ENCODE measurements at regions not wholly inside any gene's neighbourhood (a gene's known extent, or its start where the extent isn't known, plus 50 kb on each side); places are given as distances from the start of the nearest gene placed in this dataset.

DNA sequence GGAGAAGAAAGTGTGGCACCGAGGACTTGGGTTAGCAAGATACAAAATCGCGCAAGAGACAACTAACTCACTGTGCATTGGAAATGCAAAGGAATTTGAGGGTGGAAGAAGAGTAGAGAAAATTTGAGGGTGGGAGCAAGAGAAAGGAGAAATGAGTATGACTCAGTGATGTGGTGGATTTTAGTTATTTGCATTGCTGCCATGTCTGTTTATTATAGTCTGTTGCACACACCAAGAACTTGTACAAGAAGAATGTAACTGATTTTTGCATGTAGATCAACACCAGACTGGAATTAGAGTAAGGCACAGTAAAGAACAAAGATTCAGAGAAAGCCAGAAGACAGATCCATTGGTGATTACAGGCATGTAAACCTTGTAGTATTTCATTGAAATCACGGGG is 71.6 kb upstream of the SMIM36 start:
- Mint-ChIP-seq H3K27ac (no peak overlapping the region), H3K4me3 (no peak overlapping the region), H3K9me3 (peaks cover 0 to 2% of the 10 kb centered on the region in 2 donors), H3K36me3 (no peaks in the 10 kb centered on the region), H3K4me1 (no peaks in the 10 kb centered on the region), H3K27me3 (ENCODE audit: low read depth in 2 of 2) (peaks cover 1 to 10% of the 10 kb centered on the region in 2 donors)
- intact Hi-C loops (cut with micrococcal nuclease), result no loop called here
- ATAC-seq (no peak), DNase-seq (no peak)
- Histone ChIP-seq H3K9me3 (ENCODE audit: control insufficient read depth, insufficient read depth, low read length) (no peaks in the 10 kb centered on the region), H3K27me3 (ENCODE audit: control insufficient read depth, insufficient read depth, low read length) (no peaks in the 10 kb centered on the region), H3K4me3 (ENCODE audit: low read length) (no peak overlapping the region), H3K4me1 (ENCODE audit: control insufficient read depth, insufficient read depth, low read length) (no peaks in the 10 kb centered on the region), H3K36me3 (ENCODE audit: control insufficient read depth, insufficient read depth, low read length) (no peaks in the 10 kb centered on the region), H3K27ac (ENCODE audit: low read length) (no peak overlapping the region)
- 91% methylated on average over 4 of the region's 4 CpGs for WGBS (ENCODE audit: insufficient coverage)
- TF ChIP-seq, protein P1, sequence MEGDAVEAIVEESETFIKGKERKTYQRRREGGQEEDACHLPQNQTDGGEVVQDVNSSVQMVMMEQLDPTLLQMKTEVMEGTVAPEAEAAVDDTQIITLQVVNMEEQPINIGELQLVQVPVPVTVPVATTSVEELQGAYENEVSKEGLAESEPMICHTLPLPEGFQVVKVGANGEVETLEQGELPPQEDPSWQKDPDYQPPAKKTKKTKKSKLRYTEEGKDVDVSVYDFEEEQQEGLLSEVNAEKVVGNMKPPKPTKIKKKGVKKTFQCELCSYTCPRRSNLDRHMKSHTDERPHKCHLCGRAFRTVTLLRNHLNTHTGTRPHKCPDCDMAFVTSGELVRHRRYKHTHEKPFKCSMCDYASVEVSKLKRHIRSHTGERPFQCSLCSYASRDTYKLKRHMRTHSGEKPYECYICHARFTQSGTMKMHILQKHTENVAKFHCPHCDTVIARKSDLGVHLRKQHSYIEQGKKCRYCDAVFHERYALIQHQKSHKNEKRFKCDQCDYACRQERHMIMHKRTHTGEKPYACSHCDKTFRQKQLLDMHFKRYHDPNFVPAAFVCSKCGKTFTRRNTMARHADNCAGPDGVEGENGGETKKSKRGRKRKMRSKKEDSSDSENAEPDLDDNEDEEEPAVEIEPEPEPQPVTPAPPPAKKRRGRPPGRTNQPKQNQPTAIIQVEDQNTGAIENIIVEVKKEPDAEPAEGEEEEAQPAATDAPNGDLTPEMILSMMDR (IDR thresholded peaks at IDR 0.05), result no peak

DNA sequence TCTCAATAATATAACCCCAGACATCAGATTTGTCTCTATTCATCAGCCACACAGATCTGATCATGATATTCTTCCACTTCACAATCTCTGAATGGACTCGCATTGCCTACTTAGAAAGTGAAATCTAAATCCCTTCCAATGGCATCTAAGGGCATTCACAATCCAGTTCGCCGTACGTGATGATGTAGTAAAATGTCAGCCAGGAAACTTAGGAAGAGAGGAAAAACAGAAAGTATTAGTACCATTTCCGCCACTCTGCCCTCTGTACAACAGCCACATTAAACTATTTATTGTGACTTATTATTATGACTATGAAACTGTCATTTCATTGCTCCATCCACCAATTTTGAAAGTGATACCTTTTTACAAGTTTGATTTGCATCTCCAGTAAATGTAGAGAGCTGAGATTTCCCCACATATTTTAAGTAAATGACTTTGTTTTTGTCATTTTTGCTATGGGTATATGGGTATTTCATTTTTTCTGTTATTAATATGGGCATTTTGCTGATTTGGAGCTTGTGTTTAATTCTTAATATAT is 69.4 kb upstream of the SMIM36 start:
- H3K4me3 ChIP-seq (ENCODE audit: low read length), result no peak overlapping the region
- H3K27me3 Mint-ChIP-seq (ENCODE audit: low read depth in 2 of 2), result peaks cover 0 to 10% of the 10 kb centered on the region in 2 donors
- TF ChIP-seq, protein P1 (IDR thresholded peaks at IDR 0.05), result no peak

DNA sequence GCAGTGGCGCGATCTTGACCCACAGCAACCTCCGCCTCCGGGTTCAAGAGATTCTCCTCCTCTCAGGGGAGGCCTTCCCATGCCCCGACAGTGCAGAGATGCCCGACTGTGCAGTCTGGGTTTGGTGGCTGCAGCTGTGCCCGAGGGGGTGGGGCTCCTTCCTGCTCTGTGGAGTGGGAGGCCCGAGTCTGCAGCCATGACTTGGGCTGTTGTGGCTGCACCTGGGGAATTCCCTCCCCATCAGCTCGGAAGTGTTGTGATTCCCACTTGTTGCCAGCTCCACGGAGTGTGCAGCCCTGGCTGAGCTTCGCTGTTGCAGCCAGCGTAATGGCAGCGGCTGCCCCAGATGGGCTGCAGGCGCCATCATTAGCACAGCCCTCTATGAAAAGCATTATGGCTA is 66.4 kb upstream of the SMIM36 start:
- Histone ChIP-seq H3K27me3 (ENCODE audit: control insufficient read depth, insufficient read depth, low read length) (no peaks in the 10 kb centered on the region), H3K4me3 (ENCODE audit: low read length) (peak overlapping the region; percentile 23), H3K4me1 (ENCODE audit: control insufficient read depth, insufficient read depth, low read length) (peaks cover 10% of the 10 kb centered on the region), H3K27ac (ENCODE audit: low read length) (peak overlapping the region; percentile 21), H3K36me3 (ENCODE audit: control insufficient read depth, insufficient read depth, low read length) (no peaks in the 10 kb centered on the region), H3K9me3 (ENCODE audit: control insufficient read depth, insufficient read depth, low read length) (no peaks in the 10 kb centered on the region)
- H3K4me3 Mint-ChIP-seq, result no peak overlapping the region
- intact Hi-C loops (cut with micrococcal nuclease), result no loop called here
- TF ChIP-seq, protein P1 (IDR thresholded peaks at IDR 0.05), result no peak
- H3K4me1 Mint-ChIP-seq, result no peaks in the 10 kb centered on the region
- no peaks in the 10 kb centered on the region for H3K9me3 Mint-ChIP-seq
- 47% methylated on average over 14 of the region's 14 CpGs for WGBS (ENCODE audit: insufficient coverage)
- peak in 1 of 2 donors; percentile 54 for DNase-seq
- no peaks in the 10 kb centered on the region for H3K36me3 Mint-ChIP-seq
- H3K27me3 Mint-ChIP-seq (ENCODE audit: low read depth in 2 of 2), result peaks cover 0 to 5% of the 10 kb centered on the region in 2 donors
- ATAC-seq, result peak in 1 of 3 donors; percentile 49
- no peak overlapping the region for H3K27ac Mint-ChIP-seq

More for the DNA sequence above, 69.4 kb upstream of the SMIM36 start:
- Histone ChIP-seq H3K9me3 (ENCODE audit: control insufficient read depth, insufficient read depth, low read length) (no peaks in the 10 kb centered on the region), H3K27ac (ENCODE audit: low read length) (no peak overlapping the region), H3K4me1 (ENCODE audit: control insufficient read depth, insufficient read depth, low read length) (peaks cover 10% of the 10 kb centered on the region), H3K27me3 (ENCODE audit: control insufficient read depth, insufficient read depth, low read length) (no peaks in the 10 kb centered on the region), H3K36me3 (ENCODE audit: control insufficient read depth, insufficient read depth, low read length) (no peaks in the 10 kb centered on the region)
- no peak overlapping the region for H3K27ac Mint-ChIP-seq
- H3K36me3 Mint-ChIP-seq, result no peaks in the 10 kb centered on the region
- ATAC-seq (no peak), DNase-seq (no peak)
- 69% methylated on average over 4 of the region's 5 CpGs for WGBS (ENCODE audit: insufficient coverage)
- intact Hi-C loops (cut with micrococcal nuclease), result no loop called here
- H3K9me3 Mint-ChIP-seq, result peaks cover 0 to 2% of the 10 kb centered on the region in 2 donors
- H3K4me3 Mint-ChIP-seq, result no peak overlapping the region
- no peaks in the 10 kb centered on the region for H3K4me1 Mint-ChIP-seq

DNA sequence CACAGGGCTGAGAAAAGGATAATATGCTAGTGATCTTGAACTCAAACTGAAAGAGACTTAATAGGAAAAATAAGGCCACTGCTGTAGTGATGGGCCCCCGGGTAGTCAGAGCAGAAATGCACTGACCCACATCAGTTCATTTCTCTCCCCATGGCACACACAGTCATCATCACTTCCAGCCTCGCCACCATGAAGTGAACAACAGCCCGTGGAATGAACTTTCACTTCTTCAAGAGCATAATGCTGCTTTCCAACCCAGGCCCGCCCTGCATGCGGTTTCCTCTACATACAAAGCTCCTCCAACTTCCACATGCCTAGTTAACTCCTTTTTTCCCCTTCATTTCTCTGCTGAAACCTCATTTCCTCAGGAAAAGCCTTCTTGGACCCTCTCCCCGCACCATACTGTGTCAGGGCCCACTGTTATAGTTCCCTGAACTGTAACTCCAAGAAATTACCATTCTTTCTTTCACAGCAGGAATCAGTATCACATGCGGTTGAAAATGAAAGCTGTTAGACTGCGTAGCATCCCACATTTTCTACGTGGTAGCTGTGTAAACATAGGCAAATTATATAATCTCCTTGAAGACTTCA is 65.8 kb upstream of the SMIM36 start:
- Mint-ChIP-seq H3K36me3 (no peaks in the 10 kb centered on the region), H3K4me1 (no peaks in the 10 kb centered on the region), H3K27me3 (ENCODE audit: low read depth in 2 of 2) (peaks cover 0 to 5% of the 10 kb centered on the region in 2 donors), H3K9me3 (no peaks in the 10 kb centered on the region), H3K27ac (no peak overlapping the region), H3K4me3 (no peak overlapping the region)
- Histone ChIP-seq H3K9me3 (ENCODE audit: control insufficient read depth, insufficient read depth, low read length) (no peaks in the 10 kb centered on the region), H3K4me1 (ENCODE audit: control insufficient read depth, insufficient read depth, low read length) (peaks cover 10% of the 10 kb centered on the region), H3K36me3 (ENCODE audit: control insufficient read depth, insufficient read depth, low read length) (no peaks in the 10 kb centered on the region), H3K4me3 (ENCODE audit: low read length) (peak overlapping the region; percentile 23), H3K27ac (ENCODE audit: low read length) (peak overlapping the region; percentile 62), H3K27me3 (ENCODE audit: control insufficient read depth, insufficient read depth, low read length) (no peaks in the 10 kb centered on the region)
- WGBS (ENCODE audit: insufficient coverage), result 6% methylated on average over 8 of the region's 9 CpGs
- ATAC-seq (peak; percentile 34 to 53 (median 43)), DNase-seq (peak in 1 of 2 donors; percentile 50)
- TF ChIP-seq, protein P1 (IDR thresholded peaks at IDR 0.05), result no peak
- intact Hi-C loops (cut with micrococcal nuclease), result no loop called here
